Nephron (organoid): ENCODE measurements at regions not wholly inside any gene's neighbourhood (a gene's known extent, or its start where the extent isn't known, plus 50 kb on each side); places are given as distances from the start of the nearest gene placed in this dataset.
A peak's percentile ranks its signal among the peaks of the same experiment; 100 is the strongest.

Experiments used
- H3K27ac Mint-ChIP-seq, 3 experiments: 2 replicates each; pipeline ENCODE4 v1.8.0; 2020; ENCODE audit warnings: mixed read lengths in 3 of 3, mild to moderate bottlenecking in 2 of 3, moderate library complexity in 1 of 3
- H3K27me3 Mint-ChIP-seq: 2 replicates; pipeline ENCODE4 v1.8.0; 2021; ENCODE audit warnings: low read depth, mild to moderate bottlenecking, moderate library complexity, mixed read lengths
- H3K36me3 Mint-ChIP-seq: 2 replicates; pipeline ENCODE4 v1.8.0; 2020; ENCODE audit warnings: low read depth, mixed read lengths
- H3K4me1 Mint-ChIP-seq: 2 replicates; pipeline ENCODE4 v1.8.0; 2020; ENCODE audit warnings: mixed read lengths
- H3K4me3 Mint-ChIP-seq, 3 experiments: 2 replicates each; pipeline ENCODE4 v1.8.0; 2020; ENCODE audit warnings: mild to moderate bottlenecking in 3 of 3, mixed read lengths in 3 of 3, moderate library complexity in 2 of 3
- H3K9me3 Mint-ChIP-seq: 2 replicates; pipeline ENCODE4 v1.8.0; 2020; ENCODE audit warnings: mixed read lengths
- TF ChIP-seq, protein P1 (sequence below), 3 experiments: fragments of 200-600 bp; sonication (generic); IDR thresholded peaks; one replicate each; pipeline ENCODE4 v1.5.0; 2021; ENCODE audit warnings: antibody characterized with exemption in 3 of 3; ENCODE audit not compliant: unreplicated experiment in 3 of 3

GRCh38 chr2:47300081-47300480, 69.0 kb upstream of the EPCAM start:
- Mint-ChIP-seq H3K9me3 (no peaks in the 10 kb centered on the region), H3K27ac (peak overlapping the region in 2 of 3 experiments; percentile 39 to 52), H3K27me3 (peaks cover 3% of the 10 kb centered on the region), H3K36me3 (no peaks in the 10 kb centered on the region), H3K4me1 (peaks cover 48% of the 10 kb centered on the region), H3K4me3 (no peak overlapping the region)
- TF ChIP-seq, protein P1, sequence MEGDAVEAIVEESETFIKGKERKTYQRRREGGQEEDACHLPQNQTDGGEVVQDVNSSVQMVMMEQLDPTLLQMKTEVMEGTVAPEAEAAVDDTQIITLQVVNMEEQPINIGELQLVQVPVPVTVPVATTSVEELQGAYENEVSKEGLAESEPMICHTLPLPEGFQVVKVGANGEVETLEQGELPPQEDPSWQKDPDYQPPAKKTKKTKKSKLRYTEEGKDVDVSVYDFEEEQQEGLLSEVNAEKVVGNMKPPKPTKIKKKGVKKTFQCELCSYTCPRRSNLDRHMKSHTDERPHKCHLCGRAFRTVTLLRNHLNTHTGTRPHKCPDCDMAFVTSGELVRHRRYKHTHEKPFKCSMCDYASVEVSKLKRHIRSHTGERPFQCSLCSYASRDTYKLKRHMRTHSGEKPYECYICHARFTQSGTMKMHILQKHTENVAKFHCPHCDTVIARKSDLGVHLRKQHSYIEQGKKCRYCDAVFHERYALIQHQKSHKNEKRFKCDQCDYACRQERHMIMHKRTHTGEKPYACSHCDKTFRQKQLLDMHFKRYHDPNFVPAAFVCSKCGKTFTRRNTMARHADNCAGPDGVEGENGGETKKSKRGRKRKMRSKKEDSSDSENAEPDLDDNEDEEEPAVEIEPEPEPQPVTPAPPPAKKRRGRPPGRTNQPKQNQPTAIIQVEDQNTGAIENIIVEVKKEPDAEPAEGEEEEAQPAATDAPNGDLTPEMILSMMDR (IDR thresholded peaks at IDR 0.05; ENCODE audit: unreplicated experiment in 3 of 3), result no peak

GRCh38 chr2:47299555-47299954, 69.6 kb upstream of the EPCAM start:
- H3K9me3 Mint-ChIP-seq, result no peaks in the 10 kb centered on the region
- H3K27ac Mint-ChIP-seq, result peak overlapping the region in 1 of 3 experiments; percentile 39
- H3K27me3 Mint-ChIP-seq, result peaks cover 3% of the 10 kb centered on the region
- H3K36me3 Mint-ChIP-seq, result no peaks in the 10 kb centered on the region
- H3K4me3 Mint-ChIP-seq, result no peak overlapping the region
- TF ChIP-seq, protein P1 (IDR thresholded peaks at IDR 0.05; ENCODE audit: unreplicated experiment in 3 of 3), result no peak
- H3K4me1 Mint-ChIP-seq, result peaks cover 45% of the 10 kb centered on the region

- peaks cover 47% of the 10 kb centered on the region for H3K4me1 Mint-ChIP-seq
- TF ChIP-seq, protein P1 (IDR thresholded peaks at IDR 0.05; ENCODE audit: unreplicated experiment in 3 of 3), result no peak
- no peak overlapping the region for H3K4me3 Mint-ChIP-seq
- no peaks in the 10 kb centered on the region for H3K36me3 Mint-ChIP-seq
- H3K27ac Mint-ChIP-seq, result peak overlapping the region in 2 of 3 experiments; percentile 24 to 85
- no peaks in the 10 kb centered on the region for H3K9me3 Mint-ChIP-seq
- peaks cover 3% of the 10 kb centered on the region for H3K27me3 Mint-ChIP-seq
Measured at GRCh38 chr2:47298771-47299170, 70.3 kb upstream of the EPCAM start.

- Mint-ChIP-seq H3K27me3 (peaks cover 3% of the 10 kb centered on the region), H3K9me3 (no peaks in the 10 kb centered on the region), H3K36me3 (no peaks in the 10 kb centered on the region), H3K4me1 (peaks cover 40% of the 10 kb centered on the region), H3K27ac (no peak overlapping the region), H3K4me3 (no peak overlapping the region)
- TF ChIP-seq, protein P1 (IDR thresholded peaks at IDR 0.05; ENCODE audit: unreplicated experiment in 3 of 3), result no peak
Measured at GRCh38 chr2:47297767-47298425, 71.2 kb upstream of the EPCAM start.

DNA sequence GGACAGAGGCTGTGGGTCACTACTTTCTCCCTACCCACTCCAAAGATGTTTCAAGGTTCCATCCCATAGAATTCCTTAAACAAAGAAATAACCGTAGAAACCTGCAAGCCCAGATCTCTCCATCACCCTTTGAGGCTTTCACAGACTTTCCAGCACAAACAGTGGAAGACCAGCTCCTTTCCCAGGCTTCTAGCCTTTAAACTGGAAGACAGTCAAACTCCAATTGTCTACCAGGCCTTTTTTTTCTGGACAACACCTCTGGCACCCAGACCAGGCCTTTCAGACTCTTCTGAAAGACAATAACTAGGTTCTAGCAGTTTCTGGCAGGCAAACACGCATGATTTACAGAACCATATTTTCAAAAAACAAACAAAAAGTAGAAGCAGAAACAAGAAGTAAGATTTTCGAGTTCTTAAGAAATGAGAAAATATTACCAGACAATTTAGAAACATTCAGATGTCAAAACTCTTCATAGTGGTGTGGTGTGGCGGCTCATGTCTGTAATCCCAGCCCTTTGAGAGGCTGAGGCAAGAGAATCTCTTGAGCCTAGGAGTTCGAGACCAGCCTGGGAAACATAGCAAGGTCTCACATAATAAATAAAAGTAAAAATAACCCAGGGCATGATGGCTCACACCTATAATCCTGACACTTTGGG, 73.0 kb upstream of the EPCAM start:
- peaks cover 3% of the 10 kb centered on the region for H3K27me3 Mint-ChIP-seq
- H3K4me3 Mint-ChIP-seq, result no peak overlapping the region
- no peaks in the 10 kb centered on the region for H3K9me3 Mint-ChIP-seq
- H3K27ac Mint-ChIP-seq, result peak overlapping the region; percentile 74 to 91 (median 88)
- H3K36me3 Mint-ChIP-seq, result no peaks in the 10 kb centered on the region
- peaks cover 32% of the 10 kb centered on the region for H3K4me1 Mint-ChIP-seq
- TF ChIP-seq, protein P1 (IDR thresholded peaks at IDR 0.05; ENCODE audit: unreplicated experiment in 3 of 3), result no peak
